ENCODE measurements at regions not wholly inside any gene's neighbourhood (a gene's known extent, or its start where the extent isn't known, plus 50 kb on each side); places are given as distances from the start of the nearest gene placed in this dataset.

DNA sequence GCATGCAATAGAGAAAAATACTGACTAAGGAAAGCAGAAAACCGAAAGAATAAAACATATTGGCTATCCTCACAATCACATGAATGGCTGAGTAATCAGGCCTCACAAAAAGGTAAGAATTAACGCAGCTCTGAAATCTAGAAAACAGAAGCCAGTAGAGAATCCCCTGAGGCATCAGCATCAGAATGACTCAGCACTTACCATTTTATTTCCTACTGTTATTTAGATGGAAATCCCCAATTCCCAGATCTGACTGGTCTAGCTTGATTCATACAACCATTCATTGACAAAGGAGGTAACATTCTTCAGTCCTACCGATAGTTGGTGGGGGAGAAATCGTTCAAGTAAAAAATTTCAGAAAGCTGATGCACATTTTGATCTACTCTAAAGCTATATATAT, 1408.4 kb upstream of the WWC1 start:
- Mint-ChIP-seq H3K27me3 (no peaks in the 10 kb centered on the region), H3K4me3 (ENCODE audit: low read depth) (no peak overlapping the region), H3K4me1 (ENCODE audit: low read depth) (peaks cover 2% of the 10 kb centered on the region), H3K9me3 (ENCODE audit: low read depth) (no peaks in the 10 kb centered on the region), H3K27ac (no peak overlapping the region), H3K36me3 (ENCODE audit: insufficient read depth) (no peaks in the 10 kb centered on the region)
- DNase-seq (ENCODE audit: low spot score, unreplicated experiment), result no peak
- TF ChIP-seq, protein P1, sequence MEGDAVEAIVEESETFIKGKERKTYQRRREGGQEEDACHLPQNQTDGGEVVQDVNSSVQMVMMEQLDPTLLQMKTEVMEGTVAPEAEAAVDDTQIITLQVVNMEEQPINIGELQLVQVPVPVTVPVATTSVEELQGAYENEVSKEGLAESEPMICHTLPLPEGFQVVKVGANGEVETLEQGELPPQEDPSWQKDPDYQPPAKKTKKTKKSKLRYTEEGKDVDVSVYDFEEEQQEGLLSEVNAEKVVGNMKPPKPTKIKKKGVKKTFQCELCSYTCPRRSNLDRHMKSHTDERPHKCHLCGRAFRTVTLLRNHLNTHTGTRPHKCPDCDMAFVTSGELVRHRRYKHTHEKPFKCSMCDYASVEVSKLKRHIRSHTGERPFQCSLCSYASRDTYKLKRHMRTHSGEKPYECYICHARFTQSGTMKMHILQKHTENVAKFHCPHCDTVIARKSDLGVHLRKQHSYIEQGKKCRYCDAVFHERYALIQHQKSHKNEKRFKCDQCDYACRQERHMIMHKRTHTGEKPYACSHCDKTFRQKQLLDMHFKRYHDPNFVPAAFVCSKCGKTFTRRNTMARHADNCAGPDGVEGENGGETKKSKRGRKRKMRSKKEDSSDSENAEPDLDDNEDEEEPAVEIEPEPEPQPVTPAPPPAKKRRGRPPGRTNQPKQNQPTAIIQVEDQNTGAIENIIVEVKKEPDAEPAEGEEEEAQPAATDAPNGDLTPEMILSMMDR (IDR thresholded peaks at IDR 0.05; ENCODE audit: unreplicated experiment), result no peak

DNA sequence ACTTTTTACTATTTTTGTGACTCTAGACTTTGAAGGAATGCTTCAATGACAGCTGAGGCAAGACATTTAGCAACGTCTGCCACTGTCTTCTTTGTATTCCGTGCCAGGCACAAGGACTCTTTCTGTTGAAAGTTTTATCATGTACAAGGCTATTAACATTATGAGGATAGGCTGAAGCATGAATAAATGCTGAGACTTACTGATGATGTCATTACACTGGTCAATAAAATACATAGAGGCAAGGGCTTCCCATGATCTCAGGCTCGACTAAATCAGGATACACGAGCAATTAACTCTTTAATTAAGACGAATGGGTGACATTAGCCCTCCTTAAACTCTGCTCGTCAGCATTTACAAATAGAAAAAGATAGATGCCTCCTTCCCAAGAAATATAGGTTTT, 1393.3 kb upstream of the WWC1 start:
- Mint-ChIP-seq H3K27me3 (no peaks in the 10 kb centered on the region), H3K9me3 (ENCODE audit: low read depth) (peaks cover 6% of the 10 kb centered on the region), H3K4me1 (ENCODE audit: low read depth) (peaks cover 10% of the 10 kb centered on the region), H3K36me3 (ENCODE audit: insufficient read depth) (no peaks in the 10 kb centered on the region), H3K27ac (peak overlapping the region; percentile 33), H3K4me3 (ENCODE audit: low read depth) (no peak overlapping the region)
- DNase-seq (ENCODE audit: low spot score, unreplicated experiment), result no peak
- TF ChIP-seq, protein P1 (IDR thresholded peaks at IDR 0.05; ENCODE audit: unreplicated experiment), result no peak

DNA sequence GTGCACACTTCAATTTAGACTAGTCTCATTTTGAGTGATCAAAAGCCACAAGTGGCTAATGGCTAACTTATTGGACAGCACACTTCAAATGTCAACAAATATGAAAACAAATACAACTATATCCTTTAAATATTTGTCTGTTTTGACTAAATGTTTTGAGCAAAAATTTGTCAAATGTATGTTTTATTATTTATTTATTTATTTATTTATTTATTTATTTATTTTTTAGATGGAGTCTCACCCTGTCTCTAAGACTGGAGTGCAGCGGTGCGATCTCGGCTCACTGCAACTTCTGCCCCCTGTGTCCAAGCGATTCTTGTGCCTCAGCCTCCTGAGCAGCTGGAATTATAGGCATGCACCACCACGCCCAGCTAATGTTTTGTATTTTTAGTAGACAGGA, 1392.1 kb upstream of the WWC1 start:
- Mint-ChIP-seq H3K4me3 (ENCODE audit: low read depth) (no peak overlapping the region), H3K4me1 (ENCODE audit: low read depth) (peaks cover 10% of the 10 kb centered on the region), H3K27me3 (no peaks in the 10 kb centered on the region), H3K9me3 (ENCODE audit: low read depth) (peaks cover 3% of the 10 kb centered on the region), H3K36me3 (ENCODE audit: insufficient read depth) (no peaks in the 10 kb centered on the region), H3K27ac (no peak overlapping the region)
- DNase-seq (ENCODE audit: low spot score, unreplicated experiment), result no peak
- TF ChIP-seq, protein P1 (IDR thresholded peaks at IDR 0.05; ENCODE audit: unreplicated experiment), result no peak

DNA sequence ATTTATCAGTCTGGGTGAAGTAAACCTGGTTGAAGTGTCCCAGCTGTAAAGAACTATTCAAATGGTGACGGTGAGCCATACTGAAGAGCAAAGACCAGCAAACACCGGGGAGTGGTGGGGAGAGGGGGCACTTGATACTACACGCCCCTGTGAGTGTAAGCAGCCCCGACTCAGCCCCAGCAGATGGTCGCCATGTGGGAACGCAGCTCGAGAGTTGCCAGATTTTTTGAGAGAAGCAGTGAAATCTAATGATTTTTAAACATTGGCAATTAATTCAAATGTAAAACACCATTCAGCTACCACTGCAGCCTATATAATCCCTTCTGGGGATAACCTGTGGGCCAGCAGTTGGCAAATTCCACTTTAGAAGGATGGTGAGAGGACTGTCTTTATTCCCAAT, 1386.9 kb upstream of the WWC1 start:
- H3K4me3 Mint-ChIP-seq (ENCODE audit: low read depth), result no peak overlapping the region
- H3K27me3 Mint-ChIP-seq, result no peaks in the 10 kb centered on the region
- no peak overlapping the region for H3K27ac Mint-ChIP-seq
- H3K36me3 Mint-ChIP-seq (ENCODE audit: insufficient read depth), result no peaks in the 10 kb centered on the region
- TF ChIP-seq, protein P1 (IDR thresholded peaks at IDR 0.05; ENCODE audit: unreplicated experiment), result no peak
- H3K4me1 Mint-ChIP-seq (ENCODE audit: low read depth), result peaks cover 1% of the 10 kb centered on the region
- no peak for DNase-seq (ENCODE audit: low spot score, unreplicated experiment)
- no peaks in the 10 kb centered on the region for H3K9me3 Mint-ChIP-seq (ENCODE audit: low read depth)

DNA sequence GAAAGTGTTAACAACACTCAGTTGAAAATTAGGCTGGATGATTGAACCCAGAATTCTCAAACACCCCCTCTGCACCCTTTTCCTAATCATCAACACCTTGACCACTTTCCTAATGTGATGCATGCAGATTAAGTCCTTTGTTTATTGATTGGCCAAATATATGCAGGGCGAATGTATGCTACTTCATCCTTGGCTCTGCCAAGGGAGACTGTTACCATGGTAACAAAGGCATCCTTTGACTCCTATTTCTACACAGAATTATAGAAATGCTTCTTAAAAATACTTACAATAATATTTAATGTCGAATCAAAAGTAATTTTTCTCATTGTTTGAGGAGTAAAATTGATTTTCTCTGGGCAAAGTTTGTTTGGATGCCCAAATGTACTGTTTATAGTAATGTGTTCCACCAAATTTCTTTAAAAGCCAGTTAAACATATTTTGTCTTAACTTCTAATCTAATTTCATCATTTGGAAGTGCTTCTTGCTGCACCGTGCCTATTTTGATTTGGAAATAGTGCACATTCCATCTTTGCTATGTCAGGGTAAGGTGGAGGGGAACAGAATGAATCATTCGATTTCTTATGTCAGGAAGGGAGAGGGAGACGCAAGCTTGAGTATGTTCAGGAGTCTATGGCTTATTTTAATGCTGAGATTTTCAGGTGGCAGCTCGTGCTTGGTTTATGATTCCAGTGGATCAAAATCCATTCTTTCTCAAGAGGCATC, 1384.3 kb upstream of the WWC1 start:
- Mint-ChIP-seq H3K4me3 (ENCODE audit: low read depth) (no peak overlapping the region), H3K27me3 (no peaks in the 10 kb centered on the region), H3K36me3 (ENCODE audit: insufficient read depth) (no peaks in the 10 kb centered on the region), H3K4me1 (ENCODE audit: low read depth) (peaks cover 1% of the 10 kb centered on the region), H3K27ac (no peak overlapping the region), H3K9me3 (ENCODE audit: low read depth) (no peaks in the 10 kb centered on the region)
- TF ChIP-seq, protein P1 (IDR thresholded peaks at IDR 0.05; ENCODE audit: unreplicated experiment), result no peak
- no peak for DNase-seq (ENCODE audit: low spot score, unreplicated experiment)
